Endothelial cell of umbilical vein (primary cell): ENCODE measurements at regions not wholly inside any gene's neighbourhood (a gene's known extent, or its start where the extent isn't known, plus 50 kb on each side); places are given as distances from the start of the nearest gene placed in this dataset.

ENCODE experiments used
- BruUV-seq: library from RNA; stranded (reverse); fragments of 400-500 nt; replicated peaks from 2 replicates; lab custom pipeline; 2021; lab: Mats Ljungman, UMichigan
- CTCF ChIA-PET: fragments of 300-600, 350-600 bp; sonication (Branson Sonifier 250); formaldehyde crosslinking; loops from one replicate; lab custom pipeline; 2021; ENCODE audit warnings: antibody characterized with exemption, inconsistent platforms; lab: Charles Lee
- POLR2A ChIA-PET: fragments of 300-600, 350-600 bp; sonication (Branson Sonifier 250); formaldehyde crosslinking; loops from one replicate; lab custom pipeline; 2021; ENCODE audit warnings: antibody characterized with exemption, inconsistent platforms; lab: Charles Lee
- DNase-seq: peaks from one replicate; pipeline ENCODE4 v3.0.0-alpha.2; 2011; ENCODE audit warnings: low read depth, low spot score
- FAIRE-seq: peaks from 2 replicates; lab custom pipeline; 2011; peaks lifted over from hg19 to GRCh38; lab: Jason Lieb, UNC
- H2AFZ ChIP-seq: 2 replicates; pipeline ENCODE4 v1.6.0; 2012; ENCODE audit warnings: low read depth, low read length, control low read depth, inconsistent platforms
- H3K27ac ChIP-seq: 2 replicates; pipeline ENCODE4 v1.5.1; 2011; ENCODE audit warnings: low read depth, mild to moderate bottlenecking, control low read depth, low read length, moderate library complexity; ENCODE audit not compliant: insufficient read depth
- H3K27me3 ChIP-seq, 2 experiments: 2 replicates each; pipeline versions ENCODE4 v1.6.0 to v1.6.1; 2011; ENCODE audit warnings: low read length in 2 of 2, mixed read lengths in 1 of 2; ENCODE audit not compliant: control insufficient read depth in 2 of 2, insufficient read depth in 2 of 2
- H3K36me3 ChIP-seq, 2 experiments: 2 replicates in 1 of 2; 3 replicates in 1 of 2; pipeline ENCODE4 v1.5.1; 2011; ENCODE audit warnings: low read length in 2 of 2, mild to moderate bottlenecking in 1 of 2, moderate library complexity in 1 of 2; ENCODE audit not compliant: control insufficient read depth in 2 of 2, insufficient read depth in 2 of 2; ENCODE audit errors: extremely low read depth in 1 of 2
- H3K4me1 ChIP-seq: 3 replicates; pipeline ENCODE4 v1.5.1; 2011; ENCODE audit warnings: mild to moderate bottlenecking, low read length; ENCODE audit not compliant: control insufficient read depth, insufficient read depth; ENCODE audit errors: extremely low read depth
- H3K4me2 ChIP-seq: 2 replicates; pipeline ENCODE4 v1.6.1; 2011; ENCODE audit warnings: low read length, control low read depth, mixed read lengths; ENCODE audit not compliant: insufficient read depth
- H3K4me3 ChIP-seq, 3 experiments: fragments of 200-600 bp in 1 of 3; sonication (generic), shearing (Covaris generic) in 1 of 3; replicated peaks in 1 of 3; 2 replicates each; pipeline ENCODE4 v1.5.1; 2011 to 2016; ENCODE audit warnings: control low read depth in 3 of 3, low read length in 3 of 3, mild to moderate bottlenecking in 2 of 3, inconsistent platforms in 1 of 3, low read depth in 1 of 3, moderate library complexity in 1 of 3; ENCODE audit not compliant: insufficient read depth in 1 of 3
- H3K79me2 ChIP-seq: 2 replicates; pipeline ENCODE4 v1.6.0; 2012; ENCODE audit warnings: low read length, inconsistent platforms; ENCODE audit not compliant: control insufficient read depth, insufficient read depth
- H3K9ac ChIP-seq: replicated peaks from 2 replicates; pipeline ENCODE3; 2011; ENCODE audit warnings: low read length, control low read depth; ENCODE audit not compliant: insufficient read depth; ENCODE audit errors: extremely low read depth
- H3K9me1 ChIP-seq: replicated peaks from 3 replicates; pipeline ENCODE4 v1.6.0; 2011; ENCODE audit warnings: mild to moderate bottlenecking, low read length; ENCODE audit not compliant: control insufficient read depth, insufficient read depth; ENCODE audit errors: extremely low read depth
- H3K9me3 ChIP-seq: replicated peaks from 2 replicates; pipeline ENCODE4 v1.5.1; 2012; ENCODE audit warnings: low read length, inconsistent platforms; ENCODE audit not compliant: control insufficient read depth, insufficient read depth
- H4K20me1 ChIP-seq: replicated peaks from 2 replicates; pipeline ENCODE3; 2011; ENCODE audit warnings: mild to moderate bottlenecking, low read length; ENCODE audit not compliant: control insufficient read depth, insufficient read depth; ENCODE audit errors: extremely low read depth
- EZH2 ChIP-seq: IDR thresholded peaks from 2 replicates; pipeline ENCODE4 v1.6.1; 2012; ENCODE audit warnings: borderline replicate concordance, low read depth, mild to moderate bottlenecking, moderate library complexity, low read length, inconsistent platforms; ENCODE audit not compliant: severe bottlenecking
- FOS ChIP-seq: IDR thresholded peaks from 2 replicates; pipeline ENCODE4 v1.6.1; 2011; ENCODE audit warnings: mild to moderate bottlenecking, low read length, moderate library complexity, borderline replicate concordance; ENCODE audit not compliant: insufficient read depth
- GATA2 ChIP-seq: IDR thresholded peaks from 2 replicates; pipeline ENCODE4 v1.7.0; 2011; ENCODE audit warnings: low read depth, mild to moderate bottlenecking, moderate library complexity, mixed read lengths, low read length; ENCODE audit not compliant: insufficient read length, insufficient read depth
- JUN ChIP-seq: IDR thresholded peaks from 2 replicates; pipeline ENCODE4 v1.6.1; 2011; ENCODE audit warnings: borderline replicate concordance, low read depth; ENCODE audit not compliant: insufficient read length, insufficient read depth
- MYC ChIP-seq: IDR thresholded peaks from one replicate; pipeline ENCODE4 v1.6.1; 2011; ENCODE audit warnings: mild to moderate bottlenecking, low read depth, low read length
- POLR2A ChIP-seq: IDR thresholded peaks from 2 replicates; pipeline ENCODE4 v1.6.1; 2012; ENCODE audit warnings: low read depth, mild to moderate bottlenecking, control low read depth, low read length
- POLR2AphosphoS5 ChIP-seq: IDR thresholded peaks from 2 replicates; pipeline ENCODE4 v1.6.1; 2012; ENCODE audit warnings: low read depth, mild to moderate bottlenecking, control low read depth, low read length, moderate library complexity; ENCODE audit not compliant: insufficient read depth
- dilution Hi-C: fragments of 300-500 bp; cut with MboI; formaldehyde crosslinking; loops from one replicate; pipeline ENCODE4 v1.15.0; 2019; ENCODE audit warnings: low sequenced_read_pairs; ENCODE audit not compliant: extremely low pct_ligation_motif_present
- intact Hi-C: fragments of 100-400 bp; cut with micrococcal nuclease; formaldehyde crosslinking; loops from one replicate; pipeline ENCODE4 v1.10.0; 2022
- TF ChIP-seq, protein P1 (sequence below), 2 donors: IDR thresholded peaks; 1 replicate in 1 of 2; 2 replicates in 1 of 2; pipeline ENCODE4 v1.5.1; 2011; ENCODE audit warnings: low read length in 2 of 2, mild to moderate bottlenecking in 2 of 2, moderate library complexity in 2 of 2, control low read depth in 1 of 2, inconsistent platforms in 1 of 2, low read depth in 1 of 2; ENCODE audit not compliant: insufficient read depth in 1 of 2; ENCODE audit errors: extremely low read depth in 1 of 2
- TF ChIP-seq, protein P2 (sequence below): IDR thresholded peaks from 2 replicates; pipeline ENCODE4 v1.6.1; 2011; ENCODE audit not compliant: insufficient read depth, insufficient read length

DNA sequence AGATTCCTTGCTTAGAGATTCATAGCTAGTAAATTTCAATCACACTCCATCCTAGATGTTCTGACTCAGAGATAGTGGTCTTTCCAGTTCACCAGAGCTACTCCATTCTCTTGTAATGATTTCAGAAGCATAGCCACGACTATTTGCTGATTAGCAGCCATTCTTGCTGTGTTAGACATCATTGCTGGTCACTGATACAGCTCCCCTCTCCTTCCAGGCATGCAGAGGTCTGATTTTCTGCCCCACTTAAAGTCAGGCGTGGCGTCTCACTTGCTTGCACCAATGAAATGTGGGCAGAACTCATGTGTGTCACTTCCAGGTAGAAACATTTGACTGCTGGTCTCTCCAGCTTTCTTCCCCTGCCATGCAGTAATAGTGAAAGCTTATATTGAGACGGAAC, 168.9 kb upstream of the JARID2 start:
- dilution Hi-C loops (no loop called here), intact Hi-C loops (no loop called here)
- no peak overlapping the region for H3K4me3 ChIP-seq
- CTCF ChIA-PET: no interaction called here
- no peaks in the 10 kb centered on the region for H4K20me1 ChIP-seq
- H3K4me1 ChIP-seq: no peaks in the 10 kb centered on the region
- no peak overlapping the region for H2AFZ ChIP-seq
- no peaks in the 10 kb centered on the region for H3K9me3 ChIP-seq
- DNase-seq (no peak), FAIRE-seq (no peak)
- TF ChIP-seq POLR2AphosphoS5: no peak
- no peak for TF ChIP-seq POLR2A
- TF ChIP-seq MYC: no peak
- TF ChIP-seq, protein P1, sequence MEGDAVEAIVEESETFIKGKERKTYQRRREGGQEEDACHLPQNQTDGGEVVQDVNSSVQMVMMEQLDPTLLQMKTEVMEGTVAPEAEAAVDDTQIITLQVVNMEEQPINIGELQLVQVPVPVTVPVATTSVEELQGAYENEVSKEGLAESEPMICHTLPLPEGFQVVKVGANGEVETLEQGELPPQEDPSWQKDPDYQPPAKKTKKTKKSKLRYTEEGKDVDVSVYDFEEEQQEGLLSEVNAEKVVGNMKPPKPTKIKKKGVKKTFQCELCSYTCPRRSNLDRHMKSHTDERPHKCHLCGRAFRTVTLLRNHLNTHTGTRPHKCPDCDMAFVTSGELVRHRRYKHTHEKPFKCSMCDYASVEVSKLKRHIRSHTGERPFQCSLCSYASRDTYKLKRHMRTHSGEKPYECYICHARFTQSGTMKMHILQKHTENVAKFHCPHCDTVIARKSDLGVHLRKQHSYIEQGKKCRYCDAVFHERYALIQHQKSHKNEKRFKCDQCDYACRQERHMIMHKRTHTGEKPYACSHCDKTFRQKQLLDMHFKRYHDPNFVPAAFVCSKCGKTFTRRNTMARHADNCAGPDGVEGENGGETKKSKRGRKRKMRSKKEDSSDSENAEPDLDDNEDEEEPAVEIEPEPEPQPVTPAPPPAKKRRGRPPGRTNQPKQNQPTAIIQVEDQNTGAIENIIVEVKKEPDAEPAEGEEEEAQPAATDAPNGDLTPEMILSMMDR (IDR thresholded peaks at IDR 0.05; ENCODE audit: extremely low read depth in 1 of 2, insufficient read depth in 1 of 2, low read depth in 1 of 2, low read length in 2 of 2): no peak
- TF ChIP-seq JUN: no peak
- no peak for TF ChIP-seq GATA2
- TF ChIP-seq EZH2: no peak
- TF ChIP-seq, protein P2, sequence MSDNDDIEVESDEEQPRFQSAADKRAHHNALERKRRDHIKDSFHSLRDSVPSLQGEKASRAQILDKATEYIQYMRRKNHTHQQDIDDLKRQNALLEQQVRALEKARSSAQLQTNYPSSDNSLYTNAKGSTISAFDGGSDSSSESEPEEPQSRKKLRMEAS: no peak
- TF ChIP-seq FOS: no peak
- no peaks in the 10 kb centered on the region for H3K36me3 ChIP-seq
- H3K4me2 ChIP-seq: no peak overlapping the region
- no peaks in the 10 kb centered on the region for H3K27me3 ChIP-seq
- H3K79me2 ChIP-seq: no peaks in the 10 kb centered on the region
- H3K9ac ChIP-seq: no peak overlapping the region
- H3K9me1 ChIP-seq: no peaks in the 10 kb centered on the region
- BruUV-seq: no TSS peak
- no peak overlapping the region for H3K27ac ChIP-seq
- POLR2A ChIA-PET: no interaction called here
